SW480 (cell line): ENCODE measurements at regions not wholly inside any gene's neighbourhood (a gene's known extent, or its start where the extent isn't known, plus 50 kb on each side); places are given as distances from the start of the nearest gene placed in this dataset.
"Not testable (repeated sequence)": the region's sequence is repeated elsewhere in the genome, so short reads cannot be mapped to it uniquely, and the experiment has no call there.

Source experiments
- DNase-seq: peaks from one replicate; pipeline ENCODE4 v3.0.0-alpha.2; 2016; ENCODE audit warnings: low spot score

- DNase-seq, result not testable (repeated sequence)
These were observed 163.0 kb downstream of the PMAIP1 start for GRCh38 chr18:60062831-60063230.

- DNase-seq, result no peak
These were observed 162.6 kb downstream of the PMAIP1 start for GRCh38 chr18:60062396-60062795.

- no peak for DNase-seq
These were observed 160.8 kb downstream of the PMAIP1 start for GRCh38 chr18:60060578-60060977.

GRCh38 chr18:60060026-60060425 lies 160.2 kb downstream of the PMAIP1 start:
- no peak for DNase-seq

GRCh38 chr18:60059216-60059615 lies 159.4 kb downstream of the PMAIP1 start:
- no peak for DNase-seq

- DNase-seq, result peak; percentile 94
These were observed 154.0 kb downstream of the PMAIP1 start for GRCh38 chr18:60053747-60054304.

GRCh38 chr18:60050821-60051220 lies 151.0 kb downstream of the PMAIP1 start:
- no peak for DNase-seq

- no peak for DNase-seq
These were observed 149.4 kb downstream of the PMAIP1 start for GRCh38 chr18:60049172-60049571.

- DNase-seq, result no peak
These were observed 147.8 kb downstream of the PMAIP1 start for GRCh38 chr18:60047556-60047955.

- no peak for DNase-seq
These were observed 144.7 kb downstream of the PMAIP1 start for GRCh38 chr18:60044290-60045006.

GRCh38 chr18:60040971-60041370 lies 141.2 kb downstream of the PMAIP1 start:
- no peak for DNase-seq

GRCh38 chr18:60038731-60039130 lies 138.9 kb downstream of the PMAIP1 start:
- no peak for DNase-seq

- DNase-seq, result no peak
These were observed 127.6 kb downstream of the PMAIP1 start for GRCh38 chr18:60027397-60027796.

GRCh38 chr18:60024857-60025256 lies 125.1 kb downstream of the PMAIP1 start:
- DNase-seq, result no peak

- DNase-seq, result no peak
These were observed 124.5 kb downstream of the PMAIP1 start for GRCh38 chr18:60024345-60024744.

GRCh38 chr18:60022671-60023276 lies 123.0 kb downstream of the PMAIP1 start:
- no peak for DNase-seq

- DNase-seq, result no peak
These were observed 121.8 kb downstream of the PMAIP1 start for GRCh38 chr18:60021556-60021955.

- no peak for DNase-seq
These were observed 120.5 kb downstream of the PMAIP1 start for GRCh38 chr18:60020107-60020925.

GRCh38 chr18:60019463-60019840 lies 119.7 kb downstream of the PMAIP1 start:
- DNase-seq, result no peak

- DNase-seq, result no peak
These were observed 119.0 kb downstream of the PMAIP1 start for GRCh38 chr18:60018618-60019462.

- DNase-seq, result not testable (repeated sequence)
These were observed 118.3 kb downstream of the PMAIP1 start for GRCh38 chr18:60018134-60018533.

GRCh38 chr18:60017371-60017770 lies 117.6 kb downstream of the PMAIP1 start:
- DNase-seq, result no peak
